GM12874 (cell line): ENCODE measurements at regions not wholly inside any gene's neighbourhood (a gene's known extent, or its start where the extent isn't known, plus 50 kb on each side); places are given as distances from the start of the nearest gene placed in this dataset.

Source experiments
- TF ChIP-seq, protein P1 (sequence below): IDR thresholded peaks from 2 replicates; pipeline ENCODE4 v1.5.1; 2011; ENCODE audit warnings: low read depth, mild to moderate bottlenecking, control low read depth, low read length, moderate library complexity; ENCODE audit not compliant: insufficient read depth

DNA sequence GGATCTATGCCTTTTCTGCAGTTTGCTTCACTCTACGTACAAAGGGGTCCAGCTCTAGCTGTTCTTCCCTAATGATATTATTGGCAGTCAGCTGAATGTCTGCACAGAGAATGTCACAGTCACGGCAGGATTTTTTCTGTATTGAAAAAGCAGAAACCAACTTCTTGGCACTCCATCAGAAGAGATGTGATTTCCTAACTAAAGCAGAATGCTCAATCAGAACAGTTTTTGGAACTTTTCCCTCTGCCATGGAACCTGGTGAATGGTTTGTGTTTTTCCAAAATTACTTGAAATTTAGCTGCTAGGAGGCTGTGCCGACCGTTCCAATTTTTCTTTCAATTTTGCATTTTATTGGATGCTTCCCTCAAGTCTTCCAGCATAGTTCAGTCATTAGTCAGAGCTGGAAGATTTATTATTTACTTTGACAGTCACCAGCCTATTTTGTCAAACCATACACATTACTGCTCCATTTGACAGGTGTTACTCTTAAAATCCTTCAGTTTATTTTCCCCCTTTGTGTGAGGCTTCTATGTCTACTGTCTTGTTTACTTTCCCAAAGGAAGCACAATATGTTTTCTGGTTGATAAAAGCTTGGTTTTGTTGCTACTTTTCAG, 259.6 kb upstream of the EPHA7 start:
- TF ChIP-seq, protein P1, sequence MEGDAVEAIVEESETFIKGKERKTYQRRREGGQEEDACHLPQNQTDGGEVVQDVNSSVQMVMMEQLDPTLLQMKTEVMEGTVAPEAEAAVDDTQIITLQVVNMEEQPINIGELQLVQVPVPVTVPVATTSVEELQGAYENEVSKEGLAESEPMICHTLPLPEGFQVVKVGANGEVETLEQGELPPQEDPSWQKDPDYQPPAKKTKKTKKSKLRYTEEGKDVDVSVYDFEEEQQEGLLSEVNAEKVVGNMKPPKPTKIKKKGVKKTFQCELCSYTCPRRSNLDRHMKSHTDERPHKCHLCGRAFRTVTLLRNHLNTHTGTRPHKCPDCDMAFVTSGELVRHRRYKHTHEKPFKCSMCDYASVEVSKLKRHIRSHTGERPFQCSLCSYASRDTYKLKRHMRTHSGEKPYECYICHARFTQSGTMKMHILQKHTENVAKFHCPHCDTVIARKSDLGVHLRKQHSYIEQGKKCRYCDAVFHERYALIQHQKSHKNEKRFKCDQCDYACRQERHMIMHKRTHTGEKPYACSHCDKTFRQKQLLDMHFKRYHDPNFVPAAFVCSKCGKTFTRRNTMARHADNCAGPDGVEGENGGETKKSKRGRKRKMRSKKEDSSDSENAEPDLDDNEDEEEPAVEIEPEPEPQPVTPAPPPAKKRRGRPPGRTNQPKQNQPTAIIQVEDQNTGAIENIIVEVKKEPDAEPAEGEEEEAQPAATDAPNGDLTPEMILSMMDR: no peak

DNA sequence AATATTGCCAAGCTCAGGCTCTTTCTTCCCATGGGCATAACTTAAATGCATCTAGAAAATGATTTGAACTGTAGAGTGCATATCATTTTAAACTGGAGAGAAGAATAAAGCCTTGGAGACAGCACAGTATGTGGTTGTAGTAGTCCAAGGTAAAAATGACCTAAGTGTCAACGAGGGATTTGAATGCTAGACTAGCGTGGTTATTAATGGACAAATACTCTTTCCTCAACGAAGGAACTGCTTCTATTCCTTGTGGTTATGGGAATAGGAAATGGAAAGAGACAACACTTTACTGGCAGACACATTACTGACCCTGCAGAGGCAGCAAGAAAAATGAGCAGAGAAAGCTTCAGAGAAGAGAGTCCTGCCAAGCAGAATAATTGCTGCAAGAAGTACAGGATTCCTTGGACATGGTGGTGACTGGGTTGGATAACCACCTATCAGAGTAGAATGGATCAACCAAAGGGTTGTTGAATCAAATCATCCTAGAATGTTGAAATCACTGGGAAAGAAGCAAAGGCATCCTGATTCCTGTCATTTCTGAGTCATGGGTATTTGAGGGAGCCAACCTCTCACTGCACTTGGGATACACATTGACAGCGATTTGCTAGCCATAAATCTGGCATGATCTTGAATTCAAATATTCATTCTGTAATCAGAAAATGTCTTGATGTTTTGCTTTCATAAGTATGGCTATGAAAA, 258.1 kb upstream of the EPHA7 start:
- TF ChIP-seq, protein P1: no peak

GRCh38 chr6:93676581-93676980, 257.2 kb upstream of the EPHA7 start:
- TF ChIP-seq, protein P1: no peak

GRCh38 chr6:93675856-93676417, 256.6 kb upstream of the EPHA7 start:
- TF ChIP-seq, protein P1: no peak

DNA sequence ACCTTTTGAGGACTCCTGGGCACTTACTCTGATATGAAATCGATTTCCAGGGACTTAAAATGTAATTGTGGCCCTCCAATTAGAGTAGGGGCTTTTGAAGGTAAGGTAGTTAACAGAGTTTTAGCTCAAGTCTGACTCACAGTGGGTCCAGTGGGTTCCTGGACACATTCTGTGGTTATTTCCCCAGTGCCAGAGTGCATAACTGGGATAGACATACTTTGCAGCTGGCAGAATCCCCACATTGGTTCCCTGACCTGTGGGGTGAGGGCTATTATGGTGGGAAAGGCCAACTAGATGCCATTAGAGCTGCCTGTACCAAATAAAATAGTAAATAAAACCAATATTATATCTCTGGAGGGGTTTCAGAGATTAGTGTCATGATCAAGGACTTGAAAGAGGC, 243.8 kb upstream of the EPHA7 start:
- TF ChIP-seq, protein P1: no peak

DNA sequence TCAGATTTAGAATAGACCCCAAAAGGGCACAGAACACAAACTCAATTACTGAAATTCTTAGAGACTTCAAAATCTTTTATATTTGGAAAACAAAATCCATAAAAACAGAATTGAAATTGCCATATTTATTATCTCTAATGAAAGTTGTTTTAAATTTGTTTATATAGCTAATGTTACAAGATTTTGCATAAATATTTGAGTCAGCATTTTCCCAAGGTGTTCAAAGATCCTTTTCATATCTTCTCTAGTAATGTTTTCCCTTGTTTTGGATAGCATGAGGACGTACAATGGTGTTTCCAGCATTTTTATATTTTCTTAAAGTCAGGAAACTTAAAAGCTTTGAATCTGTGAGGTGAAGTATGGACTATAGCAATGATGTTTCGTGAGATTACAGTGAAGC, 235.2 kb upstream of the EPHA7 start:
- TF ChIP-seq, protein P1: no peak

- TF ChIP-seq, protein P1: no peak
These were observed 225.3 kb upstream of the EPHA7 start for GRCh38 chr6:93644611-93645010.
